Esophagus squamous epithelium (tissue), 5 donors: ENCODE measurements at regions not wholly inside any gene's neighbourhood (a gene's known extent, or its start where the extent isn't known, plus 50 kb on each side); places are given as distances from the start of the nearest gene placed in this dataset.

Experiments used
- DNase-seq: peaks from one replicate; lab custom pipeline; 2025; lab: John Stamatoyannopoulos, UW
- H3K27ac ChIP-seq, 4 donors: fragments of 200-600 bp; sonication (generic); one replicate each; pipeline ENCODE4 v1.5.1; 2016 to 2019; ENCODE audit warnings: mild to moderate bottlenecking in 1 of 4
- H3K27me3 ChIP-seq, 4 donors: fragments of 200-600 bp; sonication (generic); 1 replicate in 3 of 4; 2 replicates in 1 of 4; pipeline versions ENCODE4 v1.5.1 to v1.6.0; 2017 to 2021; ENCODE audit warnings: antibody characterized with exemption in 1 of 4
- H3K36me3 ChIP-seq, 3 donors: fragments of 200-600 bp; sonication (generic); one replicate each; pipeline ENCODE4 v1.5.1; 2016 to 2019
- H3K4me1 ChIP-seq, 3 donors: fragments of 200-600 bp; sonication (generic); one replicate each; pipeline ENCODE4 v1.5.1; 2017 to 2019
- H3K4me3 ChIP-seq, 4 donors: fragments of 200-600 bp; sonication (generic); 1 replicate in 3 of 4; 2 replicates in 1 of 4; pipeline ENCODE4 v1.5.1; 2016 to 2019; ENCODE audit warnings: mild to moderate bottlenecking in 2 of 4, moderate library complexity in 1 of 4
- H3K9me3 ChIP-seq, 3 donors: fragments of 200-600 bp; sonication (generic); one replicate each; pipeline ENCODE4 v1.5.1; 2016 to 2019
- CTCF ChIP-seq, 6 experiments: fragments of 450-650 bp in 4 of 6; fragments of 200-600 bp in 2 of 6; sonication (generic) in 2 of 6; IDR thresholded peaks; one replicate each; pipeline ENCODE4 v1.5.1; 2016 to 2019; ENCODE audit warnings: antibody characterized with exemption in 6 of 6, mild to moderate bottlenecking in 4 of 6, moderate library complexity in 4 of 6
- POLR2A ChIP-seq, 4 donors: fragments of 450-650 bp; IDR thresholded peaks; one replicate each; pipeline ENCODE4 v1.6.1; 2017; ENCODE audit warnings: antibody characterized with exemption in 4 of 4, mild to moderate bottlenecking in 4 of 4, moderate library complexity in 3 of 4
- WGBS, 2 donors: methylation state at CpG; one replicate each; pipeline ENCODE4 v1.1.5; 2018; 5-methylcytosine and 5-hydroxymethylcytosine counted together
- intact Hi-C: fragments of 100-400 bp; cut with DNase I; formaldehyde crosslinking; loops from one replicate; pipeline ENCODE4 v1.15.0; 2022
- donor health status: DM: yes; HTN: yes; CAD: no.

GRCh38 chr18:60599995-60600394 lies 227.4 kb upstream of the MC4R start:
- H3K27ac ChIP-seq, result no peak overlapping the region
- H3K4me3 ChIP-seq, result no peak overlapping the region
- H3K9me3 ChIP-seq, result no peaks in the 10 kb centered on the region
- WGBS, 2 donors, result 89 to 91% methylated on average over 2 of the region's 2 CpGs
- TF ChIP-seq POLR2A (IDR thresholded peaks at IDR 0.05) (no peak), CTCF (IDR thresholded peaks at IDR 0.05) (no peak)
- H3K27me3 ChIP-seq, result no peaks in the 10 kb centered on the region
- no peak for DNase-seq
- intact Hi-C loops, result no loop called here
- H3K36me3 ChIP-seq, result no peaks in the 10 kb centered on the region
- H3K4me1 ChIP-seq, result no peaks in the 10 kb centered on the region

- no peak for TF ChIP-seq POLR2A (IDR thresholded peaks at IDR 0.05)
- TF ChIP-seq CTCF (IDR thresholded peaks at IDR 0.05), result no peak
- Histone ChIP-seq H3K9me3 (no peaks in the 10 kb centered on the region), H3K36me3 (no peaks in the 10 kb centered on the region), H3K27me3 (no peaks in the 10 kb centered on the region), H3K4me3 (no peak overlapping the region), H3K4me1 (no peaks in the 10 kb centered on the region), H3K27ac (no peak overlapping the region)
- 73% methylated on average over 2 of the region's 2 CpGs for WGBS, 2 donors
- no peak for DNase-seq
- intact Hi-C loops, result no loop called here
Measured at GRCh38 chr18:60601249-60601648, 228.7 kb upstream of the MC4R start.

- no peaks in the 10 kb centered on the region for H3K4me1 ChIP-seq
- H3K27ac ChIP-seq, result no peak overlapping the region
- DNase-seq, result no peak
- no peak overlapping the region for H3K4me3 ChIP-seq
- intact Hi-C loops, result no loop called here
- no peak for TF ChIP-seq POLR2A (IDR thresholded peaks at IDR 0.05)
- TF ChIP-seq CTCF (IDR thresholded peaks at IDR 0.05), result no peak
- H3K27me3 ChIP-seq, result no peaks in the 10 kb centered on the region
- no peaks in the 10 kb centered on the region for H3K36me3 ChIP-seq
- no peaks in the 10 kb centered on the region for H3K9me3 ChIP-seq
- 73 to 74% methylated on average over 5 of the region's 5 CpGs for WGBS, 2 donors
Measured at GRCh38 chr18:60623331-60623730, 250.8 kb upstream of the MC4R start.

GRCh38 chr18:60624207-60624606 lies 251.6 kb upstream of the MC4R start:
- Histone ChIP-seq H3K36me3 (no peaks in the 10 kb centered on the region), H3K4me1 (no peaks in the 10 kb centered on the region), H3K9me3 (no peaks in the 10 kb centered on the region), H3K27ac (no peak overlapping the region), H3K27me3 (no peaks in the 10 kb centered on the region), H3K4me3 (no peak overlapping the region)
- TF ChIP-seq POLR2A (IDR thresholded peaks at IDR 0.05) (no peak), CTCF (IDR thresholded peaks at IDR 0.05) (no peak)
- no peak for DNase-seq
- 58 to 93% methylated on average over 1 of the region's 1 CpG for WGBS, 2 donors
- intact Hi-C loops, result no loop called here

GRCh38 chr18:60639836-60640235 lies 267.3 kb upstream of the MC4R start:
- no peak for DNase-seq
- no peak overlapping the region for H3K27ac ChIP-seq
- intact Hi-C loops, result no loop called here
- WGBS, 2 donors, result 20 to 37% methylated on average over 1 of the region's 1 CpG
- TF ChIP-seq POLR2A (IDR thresholded peaks at IDR 0.05), result no peak
- TF ChIP-seq CTCF (IDR thresholded peaks at IDR 0.05), result no peak
- no peaks in the 10 kb centered on the region for H3K27me3 ChIP-seq
- no peaks in the 10 kb centered on the region for H3K9me3 ChIP-seq
- no peak overlapping the region for H3K4me3 ChIP-seq
- H3K4me1 ChIP-seq, result no peaks in the 10 kb centered on the region
- H3K36me3 ChIP-seq, result no peaks in the 10 kb centered on the region
